Muscle of leg (tissue), 3 donors: ENCODE measurements at regions not wholly inside any gene's neighbourhood (a gene's known extent, or its start where the extent isn't known, plus 50 kb on each side); places are given as distances from the start of the nearest gene placed in this dataset.
A peak's percentile ranks its signal among the peaks of the same experiment; 100 is the strongest.
"Not testable (repeated sequence)": the region's sequence is repeated elsewhere in the genome, so short reads cannot be mapped to it uniquely, and the experiment has no call there.

Source experiments
- DNase-seq: peaks from one replicate; pipeline ENCODE4 v3.0.0; 2013
- H3K27ac ChIP-seq: one replicate; pipeline ENCODE4 v1.5.1; 2013; ENCODE audit warnings: mild to moderate bottlenecking, low read length, control low read depth
- H3K27me3 ChIP-seq: one replicate; pipeline ENCODE4 v1.6.1; 2013; ENCODE audit warnings: low read length; ENCODE audit not compliant: control insufficient read depth, insufficient read depth
- H3K36me3 ChIP-seq: one replicate; pipeline ENCODE4 v1.6.1; 2013; ENCODE audit warnings: low read length; ENCODE audit not compliant: control insufficient read depth, insufficient read depth
- H3K4me1 ChIP-seq: one replicate; pipeline ENCODE4 v1.6.1; 2013; ENCODE audit warnings: low read length; ENCODE audit not compliant: control insufficient read depth, insufficient read depth
- H3K4me3 ChIP-seq: one replicate; pipeline ENCODE4 v1.5.1; 2013; ENCODE audit warnings: low read length, control low read depth
- H3K9me3 ChIP-seq: replicated peaks from 2 replicates; pipeline ENCODE4 v1.6.1; 2013; ENCODE audit warnings: low read depth, low read length; ENCODE audit not compliant: control insufficient read depth
- WGBS: methylation state at CpG from one replicate; pipeline ENCODE4 v1.1.5; 2013; ENCODE audit warnings: missing lambda C conversion rate; ENCODE audit not compliant: insufficient coverage; 5-methylcytosine and 5-hydroxymethylcytosine counted together

DNA sequence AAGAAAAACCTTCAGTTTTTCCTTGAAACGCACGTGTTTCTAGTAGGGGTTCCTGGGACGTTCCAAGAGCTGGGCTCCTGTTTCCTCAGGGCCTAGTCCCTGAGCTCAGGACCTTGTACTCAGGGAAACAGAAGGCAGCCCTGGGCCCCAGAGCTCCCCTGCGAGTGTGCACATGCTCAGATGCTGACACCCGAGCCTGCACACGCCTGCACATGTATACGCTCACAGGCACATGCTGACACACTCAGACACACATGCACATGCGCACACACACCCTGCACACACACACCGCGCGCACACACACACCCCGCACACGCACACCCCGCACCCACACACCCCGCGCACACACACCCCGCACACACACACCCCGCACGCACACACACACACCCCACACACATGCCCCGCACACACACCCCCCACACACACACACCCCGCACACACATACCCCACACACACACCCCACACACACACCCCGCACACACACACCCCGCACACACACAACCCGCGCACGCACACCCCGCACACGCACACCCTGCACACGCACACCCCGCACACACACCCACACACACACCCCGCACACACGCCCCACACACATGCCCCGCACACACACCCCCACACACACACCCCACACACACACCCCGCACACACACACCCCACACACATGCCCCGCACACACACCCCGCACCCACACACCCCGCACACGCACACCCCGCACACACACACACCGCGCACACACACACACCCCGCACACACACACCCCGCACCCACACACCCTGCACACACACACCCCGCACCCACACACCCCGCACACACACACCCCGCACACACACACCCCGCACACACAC, 52.2 kb downstream of the CALML3 start:
- Histone ChIP-seq H3K36me3 (no peaks in the 10 kb centered on the region), H3K4me3 (no peak overlapping the region), H3K27ac (no peak overlapping the region), H3K9me3 (peaks cover 5% of the 10 kb centered on the region), H3K27me3 (peaks cover 3% of the 10 kb centered on the region), H3K4me1 (peaks cover 32% of the 10 kb centered on the region)
- 65% methylated on average over 16 of the region's 47 CpGs for WGBS
- DNase-seq, result no peak

DNA sequence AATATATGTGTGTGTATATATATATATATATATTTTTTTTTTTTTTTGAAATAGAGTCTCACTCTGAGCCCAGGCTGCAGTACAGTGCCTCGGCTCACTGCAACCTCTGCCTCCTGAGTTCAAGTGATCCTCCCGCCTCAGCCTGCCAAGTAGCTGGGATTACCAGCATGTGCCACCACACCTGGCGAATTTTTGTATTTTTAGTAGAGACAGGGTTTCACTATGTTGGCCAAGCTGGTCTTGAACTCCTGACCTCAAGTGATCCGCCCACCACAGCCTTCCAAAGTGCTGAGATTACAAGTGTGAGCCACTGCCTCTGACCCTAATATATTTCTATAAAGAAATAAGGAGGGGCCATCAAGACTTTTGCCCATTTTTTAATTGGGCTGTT, 55.3 kb downstream of the CALML3 start:
- not testable (repeated sequence) for H3K9me3 ChIP-seq, H3K4me3 ChIP-seq, DNase-seq, H3K27ac ChIP-seq, H3K36me3 ChIP-seq, H3K27me3 ChIP-seq
- WGBS, result 67% methylated on average over 1 of the region's 4 CpGs
- H3K4me1 ChIP-seq, result peaks cover 28% of the 10 kb centered on the region

DNA sequence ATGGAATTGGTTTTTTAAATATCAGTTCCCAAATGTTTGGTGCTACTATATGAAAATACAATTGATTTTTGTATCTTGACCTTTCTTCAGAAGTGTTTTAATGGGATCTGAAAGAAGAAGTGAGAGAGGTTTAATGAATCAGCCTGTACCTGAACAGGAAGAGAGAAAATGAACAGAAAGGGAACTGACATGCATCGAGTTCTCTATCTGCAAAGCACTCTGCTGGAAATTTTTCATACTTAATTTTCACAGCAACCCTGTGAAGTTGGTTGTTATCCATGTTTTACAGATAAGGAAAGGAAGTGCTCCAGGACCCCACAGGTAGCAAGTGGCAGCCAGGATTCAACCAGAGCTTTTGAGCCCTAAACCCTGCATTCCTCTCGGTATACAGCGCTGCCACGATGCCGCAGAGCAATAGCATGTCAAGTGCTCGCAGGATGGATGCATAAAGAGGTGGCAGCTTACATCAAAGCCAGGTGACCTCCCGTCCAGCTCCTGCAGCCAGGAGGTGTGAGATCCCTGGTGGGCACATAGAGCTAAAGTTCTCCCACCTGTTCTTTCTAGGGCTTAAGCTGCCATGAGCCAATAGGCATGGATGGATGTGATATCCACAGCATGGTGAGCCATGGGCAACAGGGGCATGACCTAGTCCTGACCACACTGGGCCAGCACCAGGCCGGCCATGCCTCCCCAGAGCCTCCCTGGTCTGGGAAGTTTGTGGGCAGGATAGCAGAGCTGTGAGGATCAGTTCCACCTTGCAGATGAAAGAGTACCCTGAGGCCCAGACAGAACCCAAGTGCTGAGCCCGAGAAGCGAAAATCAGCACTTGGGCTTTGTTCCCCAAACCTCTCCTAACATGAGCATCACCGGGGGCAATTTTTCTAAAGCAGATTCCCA, 57.2 kb downstream of the CALML3 start:
- Histone ChIP-seq H3K27ac (no peak overlapping the region), H3K4me1 (peaks cover 19% of the 10 kb centered on the region), H3K36me3 (no peaks in the 10 kb centered on the region), H3K9me3 (peaks cover 8% of the 10 kb centered on the region), H3K4me3 (no peak overlapping the region), H3K27me3 (peaks cover 8% of the 10 kb centered on the region)
- WGBS, result 86% methylated on average over 7 of the region's 11 CpGs
- DNase-seq, result no peak

DNA sequence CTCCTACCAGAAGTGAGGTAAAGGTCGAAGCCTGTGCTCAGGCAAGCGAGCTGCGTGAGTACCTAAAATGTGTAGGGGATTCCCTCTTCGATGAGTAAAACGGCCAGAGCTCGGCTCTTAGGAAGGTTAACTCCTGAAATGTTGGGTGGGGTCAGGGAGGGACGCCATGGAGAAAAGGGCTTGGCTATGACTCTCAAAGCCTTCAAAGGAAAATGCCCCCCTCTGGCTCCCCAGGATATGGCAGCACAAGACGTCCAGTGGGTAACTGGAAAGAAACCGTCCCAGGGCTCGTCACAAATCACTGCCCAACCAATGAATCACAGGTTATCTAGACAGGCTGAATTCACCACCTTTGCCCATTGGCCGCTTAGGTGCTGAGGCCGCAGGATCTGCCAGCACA, 58.0 kb downstream of the CALML3 start:
- no peaks in the 10 kb centered on the region for H3K36me3 ChIP-seq
- H3K4me3 ChIP-seq, result no peak overlapping the region
- peaks cover 8% of the 10 kb centered on the region for H3K27me3 ChIP-seq
- peaks cover 27% of the 10 kb centered on the region for H3K4me1 ChIP-seq
- DNase-seq, result no peak
- H3K9me3 ChIP-seq, result peaks cover 8% of the 10 kb centered on the region
- H3K27ac ChIP-seq, result no peak overlapping the region
- WGBS, result 59% methylated on average over 10 of the region's 12 CpGs

DNA sequence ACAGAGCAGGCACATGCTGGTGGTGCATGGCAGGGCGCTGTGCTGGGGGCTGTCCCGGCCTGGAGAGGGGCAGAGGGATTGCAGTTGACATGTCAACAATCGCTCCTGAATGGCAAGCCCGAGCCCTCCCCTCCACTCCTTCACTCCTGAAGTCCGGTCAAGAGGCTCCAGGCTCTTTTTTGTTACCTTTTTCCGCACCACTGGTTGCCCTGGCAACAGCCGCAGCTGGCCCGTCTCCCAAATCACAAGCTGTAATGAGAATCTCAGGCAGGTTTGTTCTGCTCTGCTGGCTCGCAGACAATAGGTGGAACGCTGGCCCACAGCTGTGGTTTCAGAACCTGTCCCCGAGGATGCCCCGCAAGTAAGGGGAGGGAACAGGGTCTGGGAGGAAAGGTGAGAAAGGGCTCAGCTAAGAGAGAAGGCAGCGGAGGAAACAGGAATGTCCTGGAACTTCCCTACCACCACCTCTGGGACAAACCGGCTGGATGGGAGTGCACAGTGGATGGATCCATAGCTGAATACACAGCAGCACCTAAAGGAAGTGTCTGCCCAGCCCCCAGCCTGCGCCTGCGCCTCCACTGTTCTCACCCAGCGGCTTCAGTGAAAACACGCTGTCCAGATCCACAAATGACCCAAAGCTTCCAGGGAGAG, 58.9 kb downstream of the CALML3 start:
- H3K36me3 ChIP-seq, result no peaks in the 10 kb centered on the region
- no peak overlapping the region for H3K4me3 ChIP-seq
- H3K27ac ChIP-seq, result peak overlapping the region; percentile 72
- peaks cover 36% of the 10 kb centered on the region for H3K4me1 ChIP-seq
- H3K27me3 ChIP-seq, result peaks cover 8% of the 10 kb centered on the region
- 12% methylated on average over 12 of the region's 18 CpGs for WGBS
- DNase-seq, result peak; percentile 90
- peaks cover 8% of the 10 kb centered on the region for H3K9me3 ChIP-seq

DNA sequence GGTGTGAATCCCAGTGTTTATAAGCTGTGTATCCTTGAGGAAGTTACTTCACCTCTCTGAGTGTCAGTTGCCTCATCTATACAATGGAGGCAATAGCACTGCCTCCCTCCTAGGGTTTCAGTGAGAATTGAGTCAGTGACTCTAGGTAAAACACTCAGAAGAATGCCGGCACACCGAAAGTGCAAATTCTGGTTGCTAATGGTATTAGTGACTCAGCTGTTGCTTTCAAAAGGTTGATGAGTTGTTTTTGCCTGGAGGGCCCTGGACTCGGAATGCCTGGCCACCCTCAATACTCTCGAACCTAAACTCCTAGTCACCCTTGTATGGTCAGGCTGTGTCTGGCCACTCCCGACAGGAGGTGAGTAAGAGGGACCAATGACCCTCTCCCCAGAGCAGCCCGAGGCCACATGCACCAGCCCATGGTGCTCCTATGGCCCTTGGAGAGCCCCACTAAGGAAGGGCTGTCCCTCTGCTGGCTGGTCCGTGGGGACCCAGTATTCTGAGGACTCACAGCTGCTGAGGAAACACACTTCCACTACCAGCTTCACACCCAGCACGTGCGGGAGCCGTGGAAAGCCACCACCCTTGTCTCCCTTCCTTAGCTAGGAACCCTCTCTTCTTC, 60.2 kb downstream of the CALML3 start:
- H3K4me3 ChIP-seq, result no peak overlapping the region
- H3K27me3 ChIP-seq, result peaks cover 8% of the 10 kb centered on the region
- H3K27ac ChIP-seq, result no peak overlapping the region
- H3K4me1 ChIP-seq, result peaks cover 47% of the 10 kb centered on the region
- H3K9me3 ChIP-seq, result peaks cover 8% of the 10 kb centered on the region
- DNase-seq, result no peak
- WGBS, result 74% methylated on average over 2 of the region's 10 CpGs
- no peaks in the 10 kb centered on the region for H3K36me3 ChIP-seq

DNA sequence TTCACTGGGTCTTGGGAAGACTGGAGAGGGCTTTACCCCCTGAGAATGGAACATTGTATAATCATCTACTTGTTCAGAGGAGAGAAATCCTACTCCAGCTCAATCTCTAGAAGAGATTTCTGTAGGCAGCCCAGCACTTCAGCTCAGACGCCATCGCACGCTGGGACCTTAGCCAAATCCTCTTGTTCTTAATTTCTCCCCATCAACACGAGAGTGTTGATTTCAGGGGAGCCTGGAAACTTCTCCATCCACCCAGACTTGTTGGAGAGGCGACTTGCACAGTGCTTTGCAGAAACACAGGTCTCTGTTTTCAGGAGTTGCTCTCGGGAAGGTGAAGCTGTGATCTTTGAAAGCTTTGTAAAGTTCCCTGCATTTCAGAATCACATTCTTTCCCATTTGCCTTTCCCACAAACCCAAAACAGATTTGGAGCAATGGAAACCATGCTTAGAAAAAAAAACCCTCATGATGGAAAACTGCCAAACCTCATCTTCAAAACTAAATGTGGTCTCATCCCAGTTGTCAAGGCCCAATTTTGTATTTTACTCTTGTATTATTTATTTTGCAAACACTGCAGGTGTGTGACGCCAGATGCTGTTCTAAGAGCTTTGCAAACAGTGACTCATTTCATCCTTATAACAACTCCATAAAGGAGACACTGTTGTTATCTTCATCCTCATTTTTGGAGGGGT, 60.9 kb downstream of the CALML3 start:
- Histone ChIP-seq H3K4me3 (no peak overlapping the region), H3K27me3 (peaks cover 8% of the 10 kb centered on the region), H3K4me1 (peaks cover 51% of the 10 kb centered on the region), H3K27ac (no peak overlapping the region), H3K9me3 (peaks cover 8% of the 10 kb centered on the region), H3K36me3 (no peaks in the 10 kb centered on the region)
- DNase-seq, result no peak
- no CpG with 5 or more reads among the region's 7 CpGs for WGBS

DNA sequence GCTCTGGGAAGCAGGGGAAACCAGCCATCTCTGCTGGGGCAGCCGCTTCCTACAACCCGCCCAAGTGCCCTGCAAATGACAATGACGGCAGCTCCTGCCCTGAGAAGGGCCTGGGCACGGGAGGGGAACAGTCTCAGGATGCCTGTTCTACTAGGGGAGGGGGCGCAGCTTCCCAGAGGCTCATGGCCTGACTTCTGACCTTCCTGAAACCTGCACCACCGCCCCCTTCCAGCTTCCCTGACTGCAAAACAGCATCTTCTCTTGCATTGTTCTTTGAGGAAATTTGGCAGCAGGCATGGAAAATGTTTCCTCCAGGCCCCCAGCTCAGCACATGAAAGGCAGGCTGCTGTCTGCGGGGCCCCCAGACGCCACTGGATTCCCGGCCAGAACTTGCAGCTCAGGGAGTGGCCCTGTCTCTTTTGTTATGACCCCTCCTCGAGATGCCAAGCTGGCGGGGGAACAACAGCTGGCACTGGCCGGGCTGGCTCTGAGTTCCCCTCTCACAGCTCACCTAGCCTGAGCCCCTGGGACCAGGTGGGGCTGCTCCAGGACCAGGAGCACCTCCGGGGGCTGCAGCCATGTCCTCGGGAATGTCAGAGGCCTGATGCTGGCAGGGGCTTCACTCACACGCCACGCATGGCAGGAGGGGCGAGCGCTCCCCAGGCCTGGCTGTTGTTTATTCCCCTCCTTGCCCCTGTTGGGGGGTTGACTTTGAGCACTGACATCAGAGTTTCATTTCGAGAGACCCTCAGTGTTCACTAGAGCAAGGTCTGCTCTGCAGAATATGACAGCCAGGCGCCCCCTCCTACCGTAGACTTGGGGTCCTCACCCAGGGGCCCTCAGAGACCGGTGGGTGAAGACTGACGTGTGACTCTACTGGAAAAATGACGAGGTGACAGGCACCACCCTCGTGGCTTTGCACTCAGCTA, 62.7 kb downstream of the CALML3 start:
- Histone ChIP-seq H3K4me3 (no peak overlapping the region), H3K4me1 (peaks cover 69% of the 10 kb centered on the region), H3K9me3 (no peaks in the 10 kb centered on the region), H3K27me3 (peaks cover 8% of the 10 kb centered on the region), H3K27ac (peak overlapping the region; percentile 42), H3K36me3 (no peaks in the 10 kb centered on the region)
- DNase-seq, result peak; percentile 93
- WGBS, result 44% methylated on average over 21 of the region's 25 CpGs

DNA sequence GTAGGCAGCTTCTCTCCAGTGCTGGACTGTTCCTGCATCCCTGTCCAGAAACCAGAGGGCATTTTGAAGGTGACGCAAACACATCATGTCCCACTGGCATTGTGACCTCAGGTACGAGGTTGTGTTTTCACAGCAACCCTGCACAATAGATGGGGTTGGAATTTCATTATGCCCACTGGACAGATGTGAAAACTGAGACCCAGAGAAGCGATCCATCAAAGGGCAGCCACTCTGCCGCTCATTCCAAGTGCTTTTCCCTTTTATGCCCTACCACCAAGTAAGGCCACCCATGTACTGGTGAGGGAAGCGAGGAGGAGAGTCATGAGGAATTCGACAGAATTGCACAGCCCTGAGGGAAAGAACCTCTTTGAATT, 63.3 kb downstream of the CALML3 start:
- H3K9me3 ChIP-seq, result no peaks in the 10 kb centered on the region
- 73% methylated on average over 2 of the region's 6 CpGs for whole genome bisulfite sequencing
- H3K4me3 ChIP-seq, result no peak overlapping the region
- H3K36me3 ChIP-seq, result no peaks in the 10 kb centered on the region
- no peak overlapping the region for H3K27ac ChIP-seq
- no peak for DNase-seq
- H3K4me1 ChIP-seq, result peaks cover 72% of the 10 kb centered on the region
- H3K27me3 ChIP-seq, result peaks cover 8% of the 10 kb centered on the region
